ENCODE measurements at regions not wholly inside any gene's neighbourhood (a gene's known extent, or its start where the extent isn't known, plus 50 kb on each side); places are given as distances from the start of the nearest gene placed in this dataset.

GRCh38 chr18:46182633-46183358 lies 78.6 kb downstream of the HAUS1 start (continued):
- TF ChIP-seq, protein P1, sequence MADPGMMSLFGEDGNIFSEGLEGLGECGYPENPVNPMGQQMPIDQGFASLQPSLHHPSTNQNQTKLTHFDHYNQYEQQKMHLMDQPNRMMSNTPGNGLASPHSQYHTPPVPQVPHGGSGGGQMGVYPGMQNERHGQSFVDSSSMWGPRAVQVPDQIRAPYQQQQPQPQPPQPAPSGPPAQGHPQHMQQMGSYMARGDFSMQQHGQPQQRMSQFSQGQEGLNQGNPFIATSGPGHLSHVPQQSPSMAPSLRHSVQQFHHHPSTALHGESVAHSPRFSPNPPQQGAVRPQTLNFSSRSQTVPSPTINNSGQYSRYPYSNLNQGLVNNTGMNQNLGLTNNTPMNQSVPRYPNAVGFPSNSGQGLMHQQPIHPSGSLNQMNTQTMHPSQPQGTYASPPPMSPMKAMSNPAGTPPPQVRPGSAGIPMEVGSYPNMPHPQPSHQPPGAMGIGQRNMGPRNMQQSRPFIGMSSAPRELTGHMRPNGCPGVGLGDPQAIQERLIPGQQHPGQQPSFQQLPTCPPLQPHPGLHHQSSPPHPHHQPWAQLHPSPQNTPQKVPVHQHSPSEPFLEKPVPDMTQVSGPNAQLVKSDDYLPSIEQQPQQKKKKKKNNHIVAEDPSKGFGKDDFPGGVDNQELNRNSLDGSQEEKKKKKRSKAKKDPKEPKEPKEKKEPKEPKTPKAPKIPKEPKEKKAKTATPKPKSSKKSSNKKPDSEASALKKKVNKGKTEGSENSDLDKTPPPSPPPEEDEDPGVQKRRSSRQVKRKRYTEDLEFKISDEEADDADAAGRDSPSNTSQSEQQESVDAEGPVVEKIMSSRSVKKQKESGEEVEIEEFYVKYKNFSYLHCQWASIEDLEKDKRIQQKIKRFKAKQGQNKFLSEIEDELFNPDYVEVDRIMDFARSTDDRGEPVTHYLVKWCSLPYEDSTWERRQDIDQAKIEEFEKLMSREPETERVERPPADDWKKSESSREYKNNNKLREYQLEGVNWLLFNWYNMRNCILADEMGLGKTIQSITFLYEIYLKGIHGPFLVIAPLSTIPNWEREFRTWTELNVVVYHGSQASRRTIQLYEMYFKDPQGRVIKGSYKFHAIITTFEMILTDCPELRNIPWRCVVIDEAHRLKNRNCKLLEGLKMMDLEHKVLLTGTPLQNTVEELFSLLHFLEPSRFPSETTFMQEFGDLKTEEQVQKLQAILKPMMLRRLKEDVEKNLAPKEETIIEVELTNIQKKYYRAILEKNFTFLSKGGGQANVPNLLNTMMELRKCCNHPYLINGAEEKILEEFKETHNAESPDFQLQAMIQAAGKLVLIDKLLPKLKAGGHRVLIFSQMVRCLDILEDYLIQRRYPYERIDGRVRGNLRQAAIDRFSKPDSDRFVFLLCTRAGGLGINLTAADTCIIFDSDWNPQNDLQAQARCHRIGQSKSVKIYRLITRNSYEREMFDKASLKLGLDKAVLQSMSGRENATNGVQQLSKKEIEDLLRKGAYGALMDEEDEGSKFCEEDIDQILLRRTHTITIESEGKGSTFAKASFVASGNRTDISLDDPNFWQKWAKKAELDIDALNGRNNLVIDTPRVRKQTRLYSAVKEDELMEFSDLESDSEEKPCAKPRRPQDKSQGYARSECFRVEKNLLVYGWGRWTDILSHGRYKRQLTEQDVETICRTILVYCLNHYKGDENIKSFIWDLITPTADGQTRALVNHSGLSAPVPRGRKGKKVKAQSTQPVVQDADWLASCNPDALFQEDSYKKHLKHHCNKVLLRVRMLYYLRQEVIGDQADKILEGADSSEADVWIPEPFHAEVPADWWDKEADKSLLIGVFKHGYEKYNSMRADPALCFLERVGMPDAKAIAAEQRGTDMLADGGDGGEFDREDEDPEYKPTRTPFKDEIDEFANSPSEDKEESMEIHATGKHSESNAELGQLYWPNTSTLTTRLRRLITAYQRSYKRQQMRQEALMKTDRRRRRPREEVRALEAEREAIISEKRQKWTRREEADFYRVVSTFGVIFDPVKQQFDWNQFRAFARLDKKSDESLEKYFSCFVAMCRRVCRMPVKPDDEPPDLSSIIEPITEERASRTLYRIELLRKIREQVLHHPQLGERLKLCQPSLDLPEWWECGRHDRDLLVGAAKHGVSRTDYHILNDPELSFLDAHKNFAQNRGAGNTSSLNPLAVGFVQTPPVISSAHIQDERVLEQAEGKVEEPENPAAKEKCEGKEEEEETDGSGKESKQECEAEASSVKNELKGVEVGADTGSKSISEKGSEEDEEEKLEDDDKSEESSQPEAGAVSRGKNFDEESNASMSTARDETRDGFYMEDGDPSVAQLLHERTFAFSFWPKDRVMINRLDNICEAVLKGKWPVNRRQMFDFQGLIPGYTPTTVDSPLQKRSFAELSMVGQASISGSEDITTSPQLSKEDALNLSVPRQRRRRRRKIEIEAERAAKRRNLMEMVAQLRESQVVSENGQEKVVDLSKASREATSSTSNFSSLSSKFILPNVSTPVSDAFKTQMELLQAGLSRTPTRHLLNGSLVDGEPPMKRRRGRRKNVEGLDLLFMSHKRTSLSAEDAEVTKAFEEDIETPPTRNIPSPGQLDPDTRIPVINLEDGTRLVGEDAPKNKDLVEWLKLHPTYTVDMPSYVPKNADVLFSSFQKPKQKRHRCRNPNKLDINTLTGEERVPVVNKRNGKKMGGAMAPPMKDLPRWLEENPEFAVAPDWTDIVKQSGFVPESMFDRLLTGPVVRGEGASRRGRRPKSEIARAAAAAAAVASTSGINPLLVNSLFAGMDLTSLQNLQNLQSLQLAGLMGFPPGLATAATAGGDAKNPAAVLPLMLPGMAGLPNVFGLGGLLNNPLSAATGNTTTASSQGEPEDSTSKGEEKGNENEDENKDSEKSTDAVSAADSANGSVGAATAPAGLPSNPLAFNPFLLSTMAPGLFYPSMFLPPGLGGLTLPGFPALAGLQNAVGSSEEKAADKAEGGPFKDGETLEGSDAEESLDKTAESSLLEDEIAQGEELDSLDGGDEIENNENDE (IDR thresholded peaks at IDR 0.05; ENCODE audit: insufficient replicate concordance, low read length): no peak
- no peak for TF ChIP-seq RBBP5 (IDR thresholded peaks at IDR 0.05; ENCODE audit: borderline replicate concordance, low read depth, low read length)
- TF ChIP-seq BCL11A (IDR thresholded peaks at IDR 0.05; ENCODE audit: low read depth in 2 of 2, low read length in 2 of 2): no peak
- no peak for TF ChIP-seq SIX5 (IDR thresholded peaks at IDR 0.05; ENCODE audit: low read depth, low read length)
- no peak for TF ChIP-seq HDAC2 (IDR thresholded peaks at IDR 0.05; ENCODE audit: borderline replicate concordance in 1 of 2, low read depth in 2 of 2, low read length in 2 of 2)

Data from H1 (cell line).